A549 (cell line): ENCODE measurements at regions not wholly inside any gene's neighbourhood (a gene's known extent, or its start where the extent isn't known, plus 50 kb on each side); places are given as distances from the start of the nearest gene placed in this dataset.

Source experiments
- CTCF ChIP-seq: fragments of >200 bp; sonication (Bioruptor Twin); formaldehyde crosslinking; IDR thresholded peaks from 3 replicates; pipeline ENCODE4 v1.5.1; 2016
- EP300 ChIP-seq, 2 experiments: fragments of >200 bp; sonication (Bioruptor Twin); formaldehyde crosslinking; IDR thresholded peaks; 2 replicates in 1 of 2; 3 replicates in 1 of 2; pipeline ENCODE4 v1.6.1; 2016 to 2017

- TF ChIP-seq CTCF (no peak), EP300 (IDR thresholded peaks at IDR 0.05) (no peak)
These were observed 142.5 kb upstream of the C2CD4B start for GRCh38 chr15:62307551-62307950.
